HG03135 (cell line): ENCODE measurements at regions not wholly inside any gene's neighbourhood (a gene's known extent, or its start where the extent isn't known, plus 50 kb on each side); places are given as distances from the start of the nearest gene placed in this dataset.

Source experiments
- ATAC-seq: cut with Tn5 transposase; IDR thresholded peaks from one replicate; pipeline ENCODE4 v1.9.1; 2021; ENCODE audit warnings: mild to moderate bottlenecking, moderate library complexity; ENCODE audit not compliant: unreplicated experiment

DNA sequence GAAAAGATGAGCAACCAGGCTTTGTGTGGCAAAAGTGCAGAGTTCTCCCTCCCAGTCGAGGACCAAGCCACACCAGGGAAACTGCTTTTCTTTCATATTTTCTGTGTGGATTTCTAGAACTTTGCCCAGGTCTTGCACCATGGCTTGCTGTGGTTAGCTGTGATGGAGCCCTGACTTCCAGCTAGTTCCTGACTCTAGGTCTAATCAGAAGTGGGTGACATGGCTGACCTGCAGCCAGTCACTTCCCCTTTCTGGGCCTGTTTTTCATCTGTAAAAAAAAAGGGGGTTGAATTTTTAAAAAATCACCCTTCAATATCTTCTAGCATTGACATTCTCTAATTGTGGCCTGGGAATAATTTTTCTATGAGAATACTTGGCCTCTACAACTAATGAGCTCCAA lies 491.2 kb upstream of the USP24 start:
- ATAC-seq, result no peak

DNA sequence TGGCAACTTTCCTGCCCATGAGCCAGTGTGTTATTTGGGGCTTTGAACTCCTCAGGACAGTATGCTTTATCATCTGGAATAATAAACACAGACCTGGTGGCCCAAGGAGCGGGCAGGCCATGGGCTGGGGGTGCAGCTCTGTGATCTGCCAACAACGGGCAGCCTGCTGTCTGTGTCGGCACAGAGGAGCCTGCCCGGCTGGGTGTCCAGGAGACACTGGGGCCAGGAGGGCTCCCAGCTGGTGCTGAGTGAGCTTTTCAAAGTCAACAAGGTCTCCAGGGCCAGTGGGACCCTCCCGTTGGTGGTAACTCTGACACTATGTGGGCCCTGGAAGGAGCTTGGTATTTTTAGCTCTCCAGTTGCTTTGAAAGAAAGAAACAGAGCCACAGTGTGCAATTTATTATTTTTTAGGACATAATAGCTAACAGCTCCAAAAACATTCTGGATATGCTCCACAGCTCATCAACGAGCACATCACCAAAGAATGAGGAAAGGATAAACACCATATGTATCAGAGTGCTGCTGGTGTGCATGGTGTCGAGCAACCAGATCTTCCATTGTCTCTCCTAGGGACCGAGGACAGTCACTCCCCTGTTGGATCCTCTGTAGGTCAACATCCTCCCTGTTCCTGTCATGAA lies 488.7 kb upstream of the USP24 start:
- no peak for ATAC-seq

DNA sequence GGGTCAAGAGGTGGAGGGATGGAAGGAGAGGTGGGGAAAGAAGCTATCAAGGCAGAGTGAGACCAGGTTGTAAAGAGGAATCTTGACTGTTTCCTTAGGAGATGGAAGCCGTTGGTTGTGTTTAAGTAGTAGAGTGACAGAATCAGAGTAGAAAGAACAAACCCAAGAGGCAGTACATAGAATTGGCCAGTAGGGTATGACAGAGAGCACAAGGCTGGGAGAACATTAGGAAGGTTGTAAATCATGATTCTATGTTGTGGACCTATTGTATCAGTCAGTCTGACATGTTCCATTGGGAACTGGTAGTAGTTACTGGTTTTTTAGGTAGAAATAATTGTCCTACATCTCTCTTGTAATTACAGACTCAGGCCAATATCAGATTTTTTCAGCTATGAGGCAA lies 486.9 kb upstream of the USP24 start:
- ATAC-seq, result peak; percentile 85

DNA sequence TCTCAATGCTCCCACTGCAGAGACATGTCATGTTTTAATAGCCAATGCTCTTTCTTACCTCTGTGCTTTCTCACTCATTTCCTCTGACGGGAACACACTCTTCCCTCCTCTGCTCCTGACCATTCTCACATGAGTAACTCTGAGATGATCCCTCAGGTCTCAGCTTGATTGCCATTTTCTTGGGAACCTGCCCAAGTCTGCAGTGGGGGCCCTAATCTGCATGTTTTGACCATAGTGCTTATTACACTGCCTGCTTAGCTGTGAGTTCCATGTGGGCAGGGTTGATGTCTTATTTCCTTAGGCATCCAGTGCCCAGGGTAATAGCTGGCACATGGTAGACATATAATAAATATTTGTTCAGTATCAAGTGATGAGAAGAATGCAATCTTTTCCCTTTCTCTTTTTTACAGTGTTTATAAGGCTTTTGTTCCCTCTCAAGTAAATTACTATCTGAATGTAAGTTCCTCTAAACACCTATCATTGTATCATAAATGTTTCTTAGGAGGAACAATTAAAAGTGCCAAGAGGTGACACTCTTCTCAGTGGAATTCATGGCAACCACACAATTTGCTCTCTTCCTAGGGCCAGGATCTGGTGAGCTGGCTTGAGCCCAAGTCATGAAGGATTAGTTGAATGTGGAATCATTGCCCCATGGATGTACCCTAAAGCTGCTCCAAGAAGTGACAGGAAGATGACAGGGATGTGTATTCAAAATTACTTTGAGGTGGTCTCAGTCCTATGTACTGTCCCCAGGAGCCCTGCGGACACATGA lies 485.4 kb upstream of the USP24 start:
- ATAC-seq, result no peak

DNA sequence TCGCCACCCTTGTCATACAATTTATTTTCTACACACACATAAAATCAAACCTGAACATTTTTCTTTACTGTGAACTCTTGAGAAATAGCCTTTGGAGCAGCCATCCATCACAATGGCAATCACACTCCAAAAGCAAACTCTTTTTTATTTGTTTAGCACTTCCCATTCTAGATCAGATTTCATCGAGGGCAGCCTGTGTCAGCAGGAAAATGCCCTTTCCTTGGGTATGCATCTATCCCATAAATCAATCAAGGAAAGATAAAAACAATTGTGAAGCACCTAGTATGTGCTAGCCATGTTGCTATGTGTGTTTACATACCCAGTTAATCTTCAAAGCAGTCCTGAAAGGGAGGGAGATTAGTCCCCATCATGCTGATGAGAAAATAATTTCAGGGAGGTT lies 484.1 kb upstream of the USP24 start:
- no peak for ATAC-seq

DNA sequence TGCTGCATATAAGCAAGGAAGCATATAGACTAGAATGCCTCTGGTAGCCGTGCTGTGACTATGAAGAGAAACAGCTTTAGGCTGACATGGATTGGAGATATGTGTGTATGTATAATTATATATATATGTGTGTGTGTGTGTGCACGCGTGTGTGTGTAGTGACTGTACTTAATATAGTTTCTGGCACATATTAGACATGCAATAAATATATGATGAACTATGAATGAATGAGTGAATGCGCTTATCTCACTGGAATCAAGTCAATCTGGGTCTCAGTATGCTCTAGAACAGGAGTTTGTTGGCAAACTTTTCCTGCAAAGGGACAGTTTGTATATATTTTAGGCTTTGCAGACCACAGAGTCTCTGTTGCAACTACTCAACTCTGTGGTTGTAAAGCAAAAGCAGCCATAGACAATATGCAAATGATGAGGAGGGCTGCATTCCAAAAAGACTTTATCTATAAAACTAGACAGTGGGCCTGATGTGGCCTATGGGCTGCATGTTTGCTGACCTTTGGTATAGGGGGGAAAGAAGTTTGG lies 482.9 kb upstream of the USP24 start:
- no peak for ATAC-seq

DNA sequence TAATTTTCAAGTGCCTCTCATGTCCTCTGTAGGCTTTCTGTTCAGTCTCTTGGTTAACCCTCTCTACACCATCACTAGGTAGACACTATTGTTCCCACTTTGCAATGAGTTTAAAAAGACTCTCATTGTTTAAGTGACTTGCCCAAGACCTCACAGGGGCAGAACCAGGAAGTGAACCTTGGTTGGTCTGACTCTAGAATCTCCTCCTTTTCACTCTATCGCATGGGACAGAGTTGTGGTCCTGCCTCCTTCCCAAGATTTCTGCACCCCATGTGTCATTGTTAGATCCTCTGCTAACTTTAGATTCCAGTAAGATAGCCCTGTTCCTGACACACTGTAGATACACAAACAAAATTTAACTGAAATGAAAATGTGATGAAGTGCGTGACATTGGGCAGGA lies 481.7 kb upstream of the USP24 start:
- no peak for ATAC-seq

DNA sequence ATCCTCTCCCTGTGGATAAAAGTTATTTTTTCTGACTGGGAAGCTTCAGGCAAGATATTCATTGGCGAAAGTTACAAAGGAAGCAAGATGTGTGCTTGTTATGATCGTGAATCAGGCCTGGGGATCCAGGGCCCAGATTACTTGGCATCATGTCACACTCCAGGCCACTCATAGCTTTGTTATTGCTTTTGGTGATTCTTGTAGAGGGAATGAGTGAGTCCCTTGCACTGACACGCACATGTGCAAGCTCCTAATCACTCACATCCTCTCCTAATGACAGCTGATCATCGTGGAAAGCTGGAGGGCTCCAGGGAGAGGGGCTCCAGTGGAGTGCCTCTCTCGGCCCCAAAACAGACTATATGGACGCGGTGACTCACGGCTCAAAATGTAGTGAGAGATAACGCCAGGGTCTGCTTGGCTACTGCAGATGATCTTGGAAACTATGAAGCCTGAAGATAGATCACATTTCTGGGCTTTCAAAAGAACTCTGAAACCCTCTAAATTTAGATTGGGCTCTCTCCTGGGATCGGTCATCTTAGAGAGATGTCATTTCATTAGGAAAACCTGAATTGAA lies 481.1 kb upstream of the USP24 start:
- ATAC-seq, result no peak

DNA sequence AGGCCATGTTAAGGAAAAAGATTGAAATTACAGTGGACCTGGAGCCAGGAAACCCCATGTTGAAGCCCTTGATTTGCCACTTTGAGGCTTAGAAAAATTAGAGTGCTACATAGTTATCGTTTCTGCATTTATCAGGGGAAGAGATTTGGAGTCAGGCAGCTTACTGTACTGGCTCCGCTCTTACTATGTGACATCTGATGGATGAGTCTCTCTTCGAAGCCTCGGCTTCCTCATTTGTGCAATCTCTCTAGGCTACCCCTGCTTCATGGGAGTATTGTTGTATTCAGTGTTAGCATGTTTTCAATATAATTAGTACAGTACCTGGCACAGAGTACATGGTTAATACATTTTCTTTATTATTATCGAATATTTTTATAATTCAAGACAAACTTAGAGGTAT lies 480.4 kb upstream of the USP24 start:
- no peak for ATAC-seq

DNA sequence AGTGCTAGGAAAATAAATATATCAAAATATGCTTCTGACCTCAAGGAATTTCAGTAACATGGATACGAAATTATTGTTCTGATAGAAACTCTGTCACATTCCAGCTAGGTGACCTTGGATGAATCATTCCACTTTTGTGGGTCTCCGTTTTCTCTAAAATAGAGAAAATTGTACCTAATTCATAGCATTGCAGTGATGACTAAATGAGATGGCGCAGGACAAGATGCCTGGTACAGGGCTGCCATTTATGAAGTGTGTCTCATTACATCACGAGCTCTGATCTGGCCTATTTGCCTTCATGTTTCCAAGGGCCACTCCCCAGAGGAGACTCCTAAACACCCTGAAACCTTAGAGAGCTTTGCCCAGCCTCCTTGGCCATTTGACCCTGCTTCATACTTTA lies 480.0 kb upstream of the USP24 start:
- no peak for ATAC-seq

DNA sequence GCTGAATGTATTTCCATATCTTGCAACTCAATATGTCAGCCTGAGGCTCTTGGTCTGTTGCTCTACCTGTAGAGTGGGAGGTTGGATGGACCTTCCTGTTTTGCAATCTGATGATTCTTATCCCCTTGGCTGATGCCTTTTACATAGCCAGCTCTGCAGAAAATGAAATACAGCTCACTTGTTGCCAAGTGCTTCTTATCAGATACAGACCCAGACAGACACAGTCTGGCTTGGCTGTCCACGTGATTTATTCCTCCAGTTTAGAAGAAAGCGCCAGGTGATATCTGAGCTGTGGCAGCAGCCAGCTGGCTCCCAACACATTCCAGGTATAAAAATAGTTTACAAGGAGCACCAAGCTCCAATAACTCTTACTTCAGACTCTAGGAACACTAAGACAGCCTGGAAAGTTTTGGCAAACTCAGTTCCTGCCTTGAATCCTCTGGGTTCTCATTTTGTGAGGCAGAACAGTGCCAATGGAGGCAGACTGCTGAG lies 479.2 kb upstream of the USP24 start:
- no peak for ATAC-seq

DNA sequence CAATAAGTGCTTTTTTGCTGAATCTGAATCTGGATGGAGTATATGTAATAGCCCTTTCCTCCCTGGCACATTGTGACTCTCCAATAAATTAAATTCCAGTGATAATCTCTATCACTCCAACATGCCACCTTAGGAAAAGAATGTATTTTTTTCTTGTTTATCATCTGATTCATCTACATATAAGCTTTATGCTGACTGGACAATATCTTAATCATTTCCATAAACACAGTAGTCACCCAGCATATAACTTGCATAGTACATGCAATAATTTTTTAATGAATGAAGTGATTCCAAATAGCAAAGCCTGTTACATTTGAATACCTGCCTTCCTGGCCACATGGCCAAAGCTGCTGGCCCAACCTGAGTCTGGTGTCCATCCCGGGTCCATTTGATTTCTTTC lies 477.6 kb upstream of the USP24 start:
- ATAC-seq, result no peak

DNA sequence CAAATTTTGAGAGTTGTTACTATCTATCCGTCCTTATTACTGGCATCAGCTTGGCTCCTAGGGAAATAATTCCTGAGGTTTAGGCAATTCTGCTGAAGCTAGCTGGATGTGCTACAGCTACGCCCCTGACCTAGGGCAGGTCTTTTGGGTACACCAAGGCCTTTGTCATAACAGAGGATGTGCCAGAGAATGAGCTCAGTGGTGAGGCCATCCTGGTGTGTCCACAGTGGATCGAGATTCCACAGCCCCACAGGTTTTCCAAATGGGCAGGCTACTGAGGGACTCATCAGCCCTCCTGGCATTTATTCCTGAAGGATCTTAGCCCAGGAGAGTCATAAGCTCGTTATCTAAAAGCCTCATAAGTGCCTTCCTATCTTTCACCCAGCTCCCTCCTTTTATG lies 475.2 kb upstream of the USP24 start:
- ATAC-seq, result no peak

DNA sequence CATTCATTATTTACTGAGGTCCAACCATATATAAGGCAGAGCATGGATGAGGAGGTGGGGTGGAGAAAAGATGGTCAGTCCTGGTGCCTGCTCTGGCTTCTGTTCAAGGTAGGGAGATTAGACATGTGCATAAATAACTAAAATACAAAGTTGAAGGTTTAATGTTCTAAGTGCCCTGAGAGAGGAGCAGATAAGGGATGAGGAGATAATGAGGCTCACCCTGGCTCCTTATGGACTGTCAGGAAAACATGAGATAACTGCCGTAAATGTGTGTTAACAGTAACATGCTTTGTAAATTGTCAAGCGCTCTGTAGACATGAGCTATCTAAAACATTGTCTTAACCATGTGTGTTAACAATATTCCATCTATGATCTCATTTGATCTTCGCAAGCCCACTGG lies 474.6 kb upstream of the USP24 start:
- ATAC-seq, result no peak

DNA sequence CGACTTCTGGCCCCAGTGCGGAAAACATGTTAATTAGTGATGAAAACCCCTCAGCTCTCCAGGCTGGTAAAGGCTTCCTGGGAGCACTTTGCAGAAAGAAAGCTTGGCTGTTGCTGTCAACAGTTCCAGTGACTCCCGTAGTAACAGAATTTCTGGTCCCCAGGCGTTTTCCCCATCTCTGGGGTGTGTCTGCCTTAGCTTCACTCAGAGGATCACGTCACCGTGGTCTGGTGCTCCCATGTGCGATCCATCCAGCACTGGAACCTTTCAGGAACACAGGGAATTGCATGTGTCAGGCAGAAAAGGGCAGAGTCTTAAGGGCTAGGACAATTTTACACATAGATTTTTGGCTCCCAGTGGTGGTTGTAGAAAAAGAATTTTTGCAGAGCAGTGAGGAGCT lies 470.4 kb upstream of the USP24 start:
- no peak for ATAC-seq

DNA sequence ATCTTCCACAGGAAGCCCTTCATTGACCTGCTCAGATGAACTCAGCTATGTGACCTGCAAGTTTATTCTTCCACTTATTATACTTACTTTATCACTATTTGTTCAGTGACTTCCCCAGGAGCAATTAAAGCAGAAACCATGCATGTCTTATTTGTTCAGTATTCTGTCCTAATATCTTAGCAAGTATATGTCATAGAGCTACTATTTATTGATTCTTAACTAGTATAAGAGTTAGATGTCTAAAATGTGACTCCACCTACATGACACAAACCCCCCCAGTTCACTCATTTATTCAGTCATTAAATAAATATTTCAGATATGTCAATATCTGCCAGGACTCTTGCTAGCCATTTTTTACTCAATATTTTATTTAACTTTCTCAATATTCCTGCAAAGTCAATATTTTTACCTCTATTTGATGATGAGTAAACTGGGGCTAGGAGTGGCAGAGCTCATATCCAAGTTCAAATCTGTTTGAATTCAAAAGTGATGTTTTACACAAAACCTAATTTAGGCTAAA lies 469.0 kb upstream of the USP24 start:
- no peak for ATAC-seq

DNA sequence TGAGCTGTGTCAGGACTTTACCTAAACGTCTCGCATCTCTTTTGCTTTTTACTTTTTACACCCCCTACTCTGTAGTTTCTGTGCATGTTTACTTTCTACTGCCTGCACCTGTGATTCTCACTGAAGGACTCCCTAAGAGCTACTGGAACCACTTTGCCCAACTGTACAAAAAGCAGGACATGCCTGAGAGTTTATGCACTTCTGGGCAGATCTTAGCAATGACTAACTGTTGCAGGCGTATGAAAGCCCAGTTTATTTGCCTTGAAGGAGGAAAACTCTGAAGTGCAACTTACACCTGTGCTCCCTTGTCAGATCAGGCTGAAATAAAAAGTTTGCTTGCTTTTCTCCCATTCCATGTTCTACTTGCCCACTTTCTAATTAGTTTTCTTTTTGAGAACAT lies 467.0 kb upstream of the USP24 start:
- ATAC-seq, result no peak

DNA sequence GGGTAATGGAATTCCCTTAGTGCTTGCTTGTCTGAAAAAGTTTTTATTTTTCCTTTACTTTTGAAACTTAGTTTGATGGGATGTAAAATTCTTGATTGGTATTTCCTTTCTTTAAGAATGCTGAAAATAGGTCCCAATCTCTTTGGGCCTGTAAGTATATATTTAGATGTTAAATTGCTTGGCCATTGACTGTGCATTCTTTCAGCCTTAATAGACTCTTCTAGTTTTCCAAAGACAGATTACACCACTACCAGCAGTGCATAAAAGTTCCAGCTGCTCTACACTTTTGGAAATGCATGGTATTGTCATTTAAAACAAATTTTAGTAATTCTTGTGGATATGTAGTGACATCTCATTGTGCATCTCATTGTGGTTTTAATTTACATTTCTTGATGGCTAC lies 464.8 kb upstream of the USP24 start:
- ATAC-seq, result no peak

DNA sequence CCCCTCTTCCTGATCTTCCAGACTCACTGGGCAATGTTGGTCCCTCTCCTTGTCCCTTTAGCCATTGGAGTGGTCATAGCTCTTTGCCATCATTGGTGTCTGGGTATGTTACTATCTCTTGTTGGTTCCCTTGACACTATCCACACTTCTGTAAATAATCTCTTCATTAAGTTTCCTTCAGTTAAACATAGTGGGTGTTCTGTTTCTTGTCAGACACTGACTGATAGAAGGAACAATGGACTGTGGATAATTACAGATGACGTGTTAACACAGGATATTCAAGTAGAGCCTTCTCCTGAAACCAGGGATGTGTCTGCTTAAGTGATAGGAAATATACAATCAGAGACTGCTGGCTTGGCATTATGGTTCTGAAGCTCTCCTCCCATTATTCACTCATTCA lies 458.3 kb upstream of the USP24 start:
- ATAC-seq, result no peak

DNA sequence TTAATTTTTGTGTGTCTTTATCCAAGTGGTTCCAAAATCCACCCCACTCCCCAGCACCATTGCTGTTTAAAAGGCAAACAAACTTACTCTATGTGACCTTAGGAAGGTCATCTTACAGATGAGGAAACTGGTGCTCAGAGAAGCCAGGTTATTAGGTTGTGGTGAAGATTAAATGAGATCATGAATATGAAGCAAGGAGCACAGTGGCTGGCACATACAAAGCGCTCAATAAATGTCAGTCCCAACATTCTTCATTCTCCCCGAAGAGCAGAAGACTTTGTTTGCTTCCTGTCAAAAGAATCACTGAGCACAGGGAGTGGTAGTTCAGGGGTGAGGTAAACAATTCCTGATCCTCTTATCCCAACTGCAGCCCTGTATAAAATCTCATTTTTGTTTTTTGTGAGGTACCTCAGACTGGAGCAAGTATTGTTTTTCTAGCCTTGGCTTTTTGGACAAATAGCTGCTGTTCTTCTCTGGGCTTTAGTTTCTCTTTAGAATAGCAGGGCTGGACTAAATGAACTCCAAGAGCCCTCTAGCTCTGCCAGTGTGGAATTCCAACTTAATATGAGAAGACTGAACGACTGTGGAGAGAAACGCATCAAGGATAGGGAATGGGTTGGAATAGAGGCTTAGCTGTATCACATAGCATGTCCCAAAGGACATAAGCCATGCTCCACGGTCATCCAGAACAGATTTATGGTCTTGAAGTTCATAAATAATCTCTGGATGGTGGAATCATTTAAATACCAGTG lies 455.3 kb upstream of the USP24 start:
- no peak for ATAC-seq

DNA sequence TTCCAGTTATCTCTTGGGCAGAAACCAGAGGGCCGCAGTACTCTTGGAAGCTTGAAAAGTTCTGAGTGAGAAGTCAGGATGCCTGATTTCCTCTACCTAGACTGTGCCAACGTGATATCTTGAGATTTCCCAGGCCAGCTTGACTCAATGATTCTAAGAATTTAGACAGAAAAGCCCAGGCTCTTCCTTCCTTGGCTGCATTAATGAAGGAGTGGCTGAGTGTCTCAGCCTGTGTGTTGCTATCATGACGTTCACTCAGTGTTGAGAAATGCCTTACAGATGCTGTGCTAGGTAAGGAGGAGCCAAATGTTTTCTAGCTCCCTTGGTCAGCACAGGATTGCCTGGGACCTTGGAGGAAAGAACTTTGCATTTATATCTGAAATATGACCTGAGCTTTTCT lies 454.1 kb upstream of the USP24 start:
- no peak for ATAC-seq
